ENCODE measurements at regions not wholly inside any gene's neighbourhood (a gene's known extent, or its start where the extent isn't known, plus 50 kb on each side); places are given as distances from the start of the nearest gene placed in this dataset.

DNA sequence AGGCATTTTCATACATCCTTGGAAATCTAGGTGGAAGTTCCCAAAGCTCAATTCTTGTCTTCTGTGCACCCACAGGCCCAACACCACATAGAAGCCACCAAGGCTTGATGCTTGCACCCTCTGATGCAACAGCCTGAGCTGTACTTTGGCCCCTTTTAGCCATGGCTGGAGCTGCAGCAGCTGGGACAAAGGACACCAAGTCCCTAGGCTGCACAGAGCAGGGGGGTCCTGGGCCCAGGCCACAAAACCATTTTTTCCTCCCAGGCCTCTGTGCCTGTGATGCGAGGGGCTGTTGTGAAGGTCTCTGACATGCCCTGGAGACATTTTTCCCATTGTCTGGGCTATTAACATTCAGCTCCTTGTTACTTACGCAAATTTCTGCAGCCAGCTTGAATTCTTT, 124.0 kb upstream of the S100G start:
- Histone ChIP-seq H3K4me3 (ENCODE audit: low read depth, low read length) (no peak overlapping the region), H3K9me3 (ENCODE audit: severe bottlenecking) (no peaks in the 10 kb centered on the region), H3K27ac (no peak overlapping the region), H3K27me3 (ENCODE audit: insufficient read depth, low read depth, severe bottlenecking) (peaks cover 54% of the 10 kb centered on the region), H3K36me3 (no peaks in the 10 kb centered on the region)
- TF ChIP-seq CTCF (IDR thresholded peaks at IDR 0.05; ENCODE audit: low read depth, low read length) = no peak
- DNase-seq = no peak

GRCh38 chrX:16528620-16529019, 121.3 kb upstream of the S100G start:
- DNase-seq = no peak
- H3K27ac ChIP-seq = no peak overlapping the region
- H3K27me3 ChIP-seq (ENCODE audit: insufficient read depth, low read depth, severe bottlenecking) = peaks cover 62% of the 10 kb centered on the region
- H3K9me3 ChIP-seq (ENCODE audit: severe bottlenecking) = no peaks in the 10 kb centered on the region
- H3K4me3 ChIP-seq (ENCODE audit: low read depth, low read length) = no peak overlapping the region
- TF ChIP-seq CTCF (IDR thresholded peaks at IDR 0.05; ENCODE audit: low read depth, low read length) = no peak
- H3K36me3 ChIP-seq = no peaks in the 10 kb centered on the region

All from WERI-Rb-1 (cell line).